SHP77 (cell line): ENCODE measurements at regions not wholly inside any gene's neighbourhood (a gene's known extent, or its start where the extent isn't known, plus 50 kb on each side); places are given as distances from the start of the nearest gene placed in this dataset.
A peak's percentile ranks its signal among the peaks of the same experiment; 100 is the strongest.

Experiments used
- DNase-seq, 2 experiments: peaks; one replicate each; lab custom pipeline; 2025; lab: John Stamatoyannopoulos, UW

- DNase-seq: no peak
Observed at GRCh38 chr5:6806668-6807067, 93.4 kb downstream of the TENT4A start.

DNA sequence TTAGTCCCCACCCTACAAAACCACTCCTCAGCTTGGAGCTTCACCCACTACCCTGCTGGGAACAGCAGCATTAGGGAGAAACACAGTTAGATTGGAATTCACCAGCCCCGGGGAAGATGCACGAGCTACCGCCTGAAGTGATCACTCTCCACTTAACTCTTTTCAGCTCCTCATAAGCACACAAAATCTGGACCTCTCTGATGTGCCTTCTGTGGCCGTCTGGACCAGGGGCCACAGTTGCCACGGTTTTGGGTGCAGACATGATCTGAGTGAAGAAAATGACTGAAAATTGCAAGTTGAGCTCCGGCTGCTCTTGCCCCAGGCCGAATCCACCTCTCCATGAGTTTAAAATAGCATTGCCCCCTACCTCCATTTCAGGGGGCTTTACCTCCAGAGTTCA is 95.2 kb downstream of the TENT4A start:
- no peak for DNase-seq

DNA sequence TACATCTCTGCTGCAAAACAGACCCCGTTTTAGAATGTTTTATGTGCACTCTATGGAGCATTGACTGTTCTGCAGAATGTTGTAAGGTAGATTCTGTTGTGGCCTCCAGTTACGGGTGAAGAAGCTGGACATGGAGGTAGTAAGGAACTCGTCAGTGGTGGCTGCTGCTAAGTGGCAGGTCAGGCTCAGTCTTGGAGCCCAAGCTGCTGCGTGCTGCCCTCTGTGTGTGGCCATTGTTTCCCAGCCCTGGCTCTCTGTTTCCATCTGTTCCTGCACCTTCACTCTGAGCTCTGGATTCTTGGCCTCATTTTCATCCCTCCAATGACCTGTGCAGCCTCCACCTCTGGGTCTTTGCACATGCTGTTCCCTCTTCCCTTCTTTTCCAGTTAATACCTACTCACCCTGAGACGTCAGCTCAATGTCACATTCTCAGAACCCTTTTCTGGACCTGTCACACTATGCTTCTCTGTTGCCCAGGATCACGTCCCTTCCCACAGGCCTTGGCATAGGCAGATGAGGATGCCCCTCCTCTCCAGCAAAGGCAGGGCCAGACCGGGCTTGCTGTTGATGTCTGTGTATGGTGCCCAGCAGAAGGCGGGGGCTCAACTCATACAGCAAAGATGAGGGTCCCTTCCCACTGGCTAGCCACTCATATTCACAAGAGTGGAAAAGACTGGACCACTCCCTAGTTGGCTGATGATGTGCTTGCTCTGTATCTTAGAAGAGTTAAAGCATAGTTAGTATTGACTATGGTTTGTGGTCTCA is 97.6 kb downstream of the TENT4A start:
- no peak for DNase-seq

DNA sequence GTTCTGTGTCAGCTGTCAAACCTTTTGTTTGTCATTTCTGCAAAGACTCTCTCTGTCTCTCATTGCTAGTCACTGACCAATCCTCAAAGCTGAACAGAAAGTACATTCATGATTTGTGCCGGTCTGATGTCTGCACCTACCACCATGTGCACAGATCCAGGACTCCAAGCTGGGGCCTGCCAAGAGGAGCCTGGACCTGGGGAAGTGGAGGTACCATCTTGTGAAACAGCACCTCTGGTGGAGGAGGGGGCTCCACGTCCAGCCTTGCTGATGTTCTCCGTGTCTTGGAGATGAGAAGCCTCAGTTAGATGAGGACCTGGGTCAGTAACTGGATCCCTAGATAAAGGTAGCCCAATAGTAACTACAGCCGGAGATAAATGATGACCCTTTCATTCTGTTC is 98.9 kb downstream of the TENT4A start:
- DNase-seq: no peak

DNA sequence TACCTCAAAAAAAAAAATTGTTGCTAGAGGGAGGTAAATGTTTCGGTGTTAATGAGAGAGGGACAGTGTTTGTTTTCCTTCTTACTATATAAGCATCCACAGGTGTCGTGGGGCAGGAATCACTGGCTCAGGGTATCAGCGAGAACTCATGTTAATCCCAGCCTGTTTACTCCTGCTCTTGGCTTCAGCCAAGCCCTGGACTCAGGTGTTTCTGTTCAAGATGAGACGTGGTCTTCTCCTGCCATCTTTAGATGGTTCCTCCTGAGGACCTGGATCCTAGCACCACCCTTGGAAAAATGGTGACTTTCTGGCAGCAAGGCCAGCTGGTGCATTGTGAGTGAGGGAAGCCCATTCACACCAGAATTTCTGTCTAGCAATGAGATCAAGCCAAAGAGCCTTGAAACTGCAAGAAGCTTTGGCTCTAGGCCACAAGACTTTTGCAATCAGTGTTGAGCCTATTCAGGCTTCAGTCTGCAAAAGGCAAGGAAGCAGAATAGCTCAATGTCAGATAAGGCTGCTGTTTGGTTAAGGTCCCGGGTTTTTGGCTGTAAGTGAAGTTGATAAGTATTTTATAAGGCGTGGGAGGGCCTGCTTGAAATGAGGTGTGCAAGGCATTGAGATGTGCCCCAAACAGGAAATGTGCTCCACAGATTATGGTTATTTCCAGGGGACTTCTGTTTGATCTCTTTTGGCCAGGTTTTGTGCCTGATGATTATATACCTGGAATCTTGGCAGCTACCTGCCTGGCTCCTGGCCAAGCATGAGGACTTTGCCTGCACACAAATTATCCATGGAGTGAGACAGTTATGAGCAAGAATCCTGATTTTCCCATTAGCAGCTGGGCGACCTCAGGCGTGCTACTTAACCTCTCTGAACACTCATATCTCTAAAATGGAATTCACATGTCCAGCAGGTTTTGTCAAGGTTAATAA is 99.8 kb downstream of the TENT4A start:
- no peak for DNase-seq

- no peak for DNase-seq
Observed at GRCh38 chr5:6814816-6815215, 101.6 kb downstream of the TENT4A start.

- no peak for DNase-seq
Observed at GRCh38 chr5:6818594-6819511, 105.6 kb downstream of the TENT4A start.

DNA sequence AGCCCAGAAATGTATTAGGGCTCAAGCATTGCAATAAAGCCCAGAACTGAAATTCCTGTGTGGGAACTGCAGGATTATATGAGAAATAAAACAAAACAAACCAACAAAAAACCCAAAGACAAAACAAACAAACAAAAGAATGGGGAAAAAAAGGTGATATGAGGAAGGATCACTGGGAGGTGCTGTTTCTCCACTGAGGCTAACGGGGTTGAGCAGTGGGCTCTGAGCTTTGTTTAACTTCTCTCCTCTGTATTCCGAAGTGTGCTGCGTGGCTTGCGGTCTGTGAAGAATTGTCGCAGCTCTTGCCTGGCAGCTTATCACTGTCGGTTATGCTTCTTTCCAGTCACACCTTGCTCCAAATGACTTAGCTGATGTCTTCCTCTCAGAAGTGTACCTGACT is 106.3 kb downstream of the TENT4A start:
- no peak for DNase-seq

GRCh38 chr5:6820851-6821479 is 107.7 kb downstream of the TENT4A start:
- peak; percentile 59 to 63 for DNase-seq

DNA sequence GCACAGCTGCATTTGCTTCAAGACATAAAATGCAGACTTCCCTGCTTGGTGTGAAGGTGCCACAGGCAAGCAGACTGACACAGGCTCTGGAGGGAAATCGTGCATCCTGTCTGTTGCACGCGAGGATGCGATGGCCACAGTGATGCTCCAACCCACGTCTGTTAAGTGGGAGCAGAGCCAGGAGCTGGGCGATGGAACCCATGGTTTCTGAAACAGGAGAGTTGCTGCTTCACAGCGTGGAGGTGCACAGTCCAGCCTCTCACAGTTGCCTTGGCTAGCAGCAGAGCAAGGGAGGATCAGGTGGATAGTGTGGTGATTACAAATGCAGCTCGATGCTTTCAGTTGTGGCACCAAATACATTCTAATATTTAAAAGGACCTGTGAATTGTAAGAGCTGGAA is 108.8 kb downstream of the TENT4A start:
- no peak for DNase-seq

- no peak for DNase-seq
Observed at GRCh38 chr5:6822556-6823343, 109.5 kb downstream of the TENT4A start.

- no peak for DNase-seq
Observed at GRCh38 chr5:6823996-6824395, 110.8 kb downstream of the TENT4A start.

GRCh38 chr5:6825678-6826244 is 112.5 kb downstream of the TENT4A start:
- no peak for DNase-seq

DNA sequence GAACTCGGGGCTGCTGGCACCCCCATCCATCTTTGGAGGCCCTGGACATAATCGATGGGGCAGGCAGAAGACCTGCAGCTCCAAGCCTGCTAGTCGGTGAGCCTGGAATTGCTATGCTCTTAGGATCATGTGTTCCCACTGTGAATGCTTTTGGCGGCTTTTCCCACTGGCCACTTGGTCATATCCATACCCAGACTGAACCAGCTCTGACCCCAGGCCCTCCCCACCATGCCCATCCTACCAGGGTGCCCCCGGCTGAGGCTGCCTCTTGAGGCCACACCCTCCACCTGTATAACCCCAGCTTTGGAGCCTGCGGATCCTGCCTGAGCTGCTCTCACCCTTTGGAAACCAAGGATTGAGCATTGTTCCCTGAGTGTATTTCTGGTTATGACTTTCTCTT is 113.5 kb downstream of the TENT4A start:
- DNase-seq: no peak

GRCh38 chr5:6827526-6828219 is 114.4 kb downstream of the TENT4A start:
- DNase-seq: no peak

- DNase-seq: no peak
Observed at GRCh38 chr5:6829150-6829784, 116.0 kb downstream of the TENT4A start.

DNA sequence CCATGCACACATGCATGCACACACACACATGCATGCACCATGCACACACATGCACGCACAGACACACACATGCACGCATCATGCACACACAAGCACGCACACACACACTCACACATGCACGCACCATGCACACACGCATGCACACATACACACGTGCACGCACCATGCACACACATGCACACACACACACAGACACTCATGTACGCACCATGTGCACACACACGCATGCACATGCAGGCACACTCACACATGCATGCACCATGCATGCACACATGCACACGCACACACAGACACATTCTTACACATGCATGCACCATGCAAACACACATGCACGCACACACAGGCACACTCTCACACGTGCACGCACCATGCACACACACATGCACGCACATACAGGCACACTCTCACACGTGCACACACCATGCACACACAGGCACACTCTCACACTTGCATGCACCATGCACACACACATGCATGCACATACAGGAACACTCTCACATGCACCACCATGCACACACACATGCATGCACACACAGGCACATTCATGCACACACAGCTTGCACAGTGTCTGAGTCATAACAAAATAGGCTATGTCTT is 117.5 kb downstream of the TENT4A start:
- no peak for DNase-seq

DNA sequence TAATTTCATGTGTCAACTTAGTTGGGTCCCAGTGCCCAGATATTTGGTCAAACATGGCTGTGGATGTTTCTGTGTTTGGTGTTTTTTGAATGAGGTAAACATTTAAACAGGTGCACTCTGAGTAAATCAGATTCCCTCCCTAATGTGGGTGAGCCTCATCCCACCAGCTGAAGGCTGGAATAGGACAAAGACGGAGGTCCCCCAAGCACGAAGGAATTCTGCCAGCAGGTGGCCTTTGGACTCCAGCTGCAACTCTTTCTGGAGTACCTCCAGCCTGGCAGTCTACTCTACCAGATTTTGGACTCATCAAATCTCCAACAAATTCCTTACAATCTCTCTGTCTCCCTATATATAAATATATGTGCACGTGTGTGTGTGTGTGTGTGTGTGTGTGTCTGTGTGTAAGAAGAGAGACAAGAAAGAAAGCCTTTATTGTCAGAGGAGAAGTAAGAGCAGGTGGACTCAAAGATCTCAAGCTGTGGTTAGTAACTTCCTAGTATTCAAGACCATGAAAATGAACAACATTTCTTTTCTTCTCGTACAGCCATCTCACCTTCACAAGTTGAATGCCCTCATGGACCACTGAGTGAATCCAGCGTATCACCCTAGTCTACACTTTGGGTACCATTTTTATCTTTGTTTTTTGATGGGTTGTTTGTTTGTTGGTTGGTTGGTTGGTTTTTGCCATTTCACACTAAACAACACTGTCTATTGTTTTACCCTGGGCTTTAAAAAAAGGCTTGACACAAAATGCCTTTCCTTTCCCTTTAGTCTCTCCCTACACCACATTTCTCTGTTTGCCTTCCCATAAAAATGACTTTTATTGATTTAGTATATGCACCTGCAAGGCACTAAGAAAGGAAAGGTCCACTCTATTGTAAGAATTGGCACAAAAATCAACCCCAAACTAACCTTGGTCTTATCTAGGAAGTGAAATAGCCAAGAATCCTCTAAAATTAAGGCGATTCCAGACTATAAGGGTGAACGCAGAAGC is 118.7 kb downstream of the TENT4A start:
- DNase-seq: peak in 1 of 2 experiments; percentile 21
